GM23338 (cell line): ENCODE measurements at regions not wholly inside any gene's neighbourhood (a gene's known extent, or its start where the extent isn't known, plus 50 kb on each side); places are given as distances from the start of the nearest gene placed in this dataset.

Experiments
- ATAC-seq: fragments of 200-7000 bp; cut with Tn5 transposase; 3 replicates; pipeline ENCODE4 v1.9.1; 2020
- DNase-seq: peaks from one replicate; pipeline ENCODE4 v3.0.0-alpha.2; 2015; ENCODE audit warnings: low spot score
- H2AFZ ChIP-seq: fragments of 200-600 bp; sonication (generic); 2 replicates; pipeline ENCODE4 v1.8.0; 2016; ENCODE audit warnings: antibody characterized with exemption, mild to moderate bottlenecking, moderate library complexity
- H3F3A ChIP-seq: fragments of 200-600 bp; sonication (generic); replicated peaks from 2 replicates; pipeline ENCODE4 v1.8.0; 2017; ENCODE audit warnings: antibody characterized with exemption, mixed run types, low read depth
- H3K27ac ChIP-seq: fragments of 200-600 bp; sonication (generic); 2 replicates; pipeline ENCODE4 v1.6.1; 2016; ENCODE audit warnings: low read depth
- H3K27me3 ChIP-seq: fragments of 200-600 bp; sonication (generic); 2 replicates; pipeline ENCODE4 v1.8.0; 2016; ENCODE audit warnings: mild to moderate bottlenecking, mixed run types, moderate library complexity; ENCODE audit not compliant: insufficient read depth
- H3K36me3 ChIP-seq: fragments of 200-600 bp; sonication (generic); 2 replicates; pipeline ENCODE4 v1.8.0; 2016; ENCODE audit warnings: mild to moderate bottlenecking; ENCODE audit not compliant: insufficient read depth
- H3K4me1 ChIP-seq: fragments of 200-600 bp; sonication (generic); 2 replicates; pipeline ENCODE4 v1.8.0; 2016; ENCODE audit warnings: mild to moderate bottlenecking, moderate library complexity; ENCODE audit not compliant: insufficient read depth
- H3K4me2 ChIP-seq: fragments of 200-600 bp; sonication (generic); 2 replicates; pipeline ENCODE4 v1.7.1; 2017; ENCODE audit warnings: mixed run types
- H3K4me3 ChIP-seq: fragments of 200-600 bp; sonication (generic); 2 replicates; pipeline ENCODE4 v1.6.1; 2016; ENCODE audit warnings: mixed run types
- H3K79me2 ChIP-seq: fragments of 200-600 bp; sonication (generic); replicated peaks from 2 replicates; pipeline ENCODE4 v1.8.0; 2017; ENCODE audit warnings: mild to moderate bottlenecking; ENCODE audit not compliant: insufficient read depth
- H3K9me2 ChIP-seq: fragments of 200-600 bp; sonication (generic); 2 replicates; pipeline ENCODE4 v1.8.0; 2017; ENCODE audit not compliant: insufficient read depth
- H4K20me1 ChIP-seq: fragments of 200-600 bp; sonication (generic); replicated peaks from 2 replicates; pipeline ENCODE4 v1.8.0; 2017; ENCODE audit warnings: mild to moderate bottlenecking; ENCODE audit not compliant: insufficient read depth
- H3K27ac Mint-ChIP-seq: 2 replicates; pipeline ENCODE4 v1.8.0; 2020; ENCODE audit warnings: inconsistent platforms, mild to moderate bottlenecking, moderate library complexity, mixed read lengths
- H3K27me3 Mint-ChIP-seq: 3 replicates; pipeline ENCODE4 v1.8.0; 2022; ENCODE audit warnings: low read depth, mild to moderate bottlenecking, moderate library complexity, mixed read lengths, inconsistent platforms; ENCODE audit not compliant: insufficient read depth, poor library complexity
- H3K36me3 Mint-ChIP-seq: 3 replicates; pipeline ENCODE4 v1.8.0; 2021; ENCODE audit warnings: low read depth, mild to moderate bottlenecking, inconsistent platforms, moderate library complexity, mixed read lengths
- H3K4me1 Mint-ChIP-seq: 3 replicates; pipeline ENCODE4 v1.8.0; 2020; ENCODE audit warnings: mild to moderate bottlenecking, inconsistent platforms, mixed read lengths
- H3K4me3 Mint-ChIP-seq: 3 replicates; pipeline ENCODE4 v1.8.0; 2021; ENCODE audit warnings: moderate library complexity, mild to moderate bottlenecking, inconsistent platforms, mixed read lengths
- H3K9me3 Mint-ChIP-seq: 3 replicates; pipeline ENCODE4 v1.8.0; 2020; ENCODE audit warnings: moderate library complexity, mild to moderate bottlenecking, inconsistent platforms, mixed read lengths
- CREB1 ChIP-seq: fragments of 250-450 bp; sonication (Bioruptor Pico); IDR thresholded peaks from 2 replicates; pipeline ENCODE4 v1.5.0; 2020; ENCODE audit warnings: low read depth, mild to moderate bottlenecking, moderate library complexity
- EZH2 ChIP-seq: fragments of 200-600 bp; sonication (generic); IDR thresholded peaks from one replicate; pipeline ENCODE4 v1.8.0; 2017; ENCODE audit warnings: antibody characterized with exemption, mild to moderate bottlenecking, low read depth; ENCODE audit not compliant: unreplicated experiment
- EZH2phosphoT487 ChIP-seq: fragments of 200-600 bp; sonication (generic); IDR thresholded peaks from one replicate; pipeline ENCODE4 v1.8.1; 2018; ENCODE audit warnings: antibody characterized with exemption; ENCODE audit not compliant: unreplicated experiment
- JUNB ChIP-seq: IDR thresholded peaks from one replicate; pipeline ENCODE4 v1.6.1; 2016; ENCODE audit warnings: antibody characterized with exemption; ENCODE audit not compliant: unreplicated experiment
- NANOG ChIP-seq: IDR thresholded peaks from 2 replicates; pipeline ENCODE4 v1.6.1; 2016; ENCODE audit warnings: antibody characterized with exemption, borderline replicate concordance
- POLR2AphosphoS5 ChIP-seq: IDR thresholded peaks from 2 replicates; pipeline ENCODE4 v1.6.1; 2016; ENCODE audit warnings: antibody characterized with exemption, low read depth
- STAT1 ChIP-seq: IDR thresholded peaks from one replicate; pipeline ENCODE4 v1.6.1; 2016; ENCODE audit warnings: antibody characterized with exemption; ENCODE audit not compliant: unreplicated experiment
- ZNF114 ChIP-seq: fragments of 250-450 bp; sonication (Bioruptor Pico); IDR thresholded peaks from 2 replicates; pipeline ENCODE4 v1.5.0; 2020; ENCODE audit warnings: mild to moderate bottlenecking, moderate library complexity
- ZNF331 ChIP-seq: fragments of 250-450 bp; sonication (Bioruptor Pico); IDR thresholded peaks from 2 replicates; pipeline ENCODE4 v1.5.0; 2020; ENCODE audit warnings: low read depth, mild to moderate bottlenecking, moderate library complexity
- TF ChIP-seq, protein P1 (sequence below): fragments of 250-450 bp; sonication (Bioruptor Pico); IDR thresholded peaks from 2 replicates; pipeline ENCODE4 v1.5.0; 2020; ENCODE audit warnings: mild to moderate bottlenecking, moderate library complexity
- TF ChIP-seq, protein P2 (sequence below): IDR thresholded peaks from 2 replicates; pipeline ENCODE4 v1.6.1; 2016; ENCODE audit warnings: antibody characterized with exemption
- TF ChIP-seq, protein P3 (sequence below): IDR thresholded peaks from one replicate; pipeline ENCODE4 v1.6.1; 2018; ENCODE audit warnings: antibody characterized with exemption; ENCODE audit not compliant: unreplicated experiment
- TF ChIP-seq, protein P4 (sequence below), 2 experiments: fragments of 200-600 bp in 1 of 2; sonication (generic) in 1 of 2; conservative IDR thresholded peaks; 2 replicates each; pipeline versions ENCODE4 v1.5.1 to v1.6.1; 2016 to 2017; ENCODE audit warnings: antibody characterized with exemption in 2 of 2, low read depth in 2 of 2, mild to moderate bottlenecking in 2 of 2, moderate library complexity in 1 of 2

DNA sequence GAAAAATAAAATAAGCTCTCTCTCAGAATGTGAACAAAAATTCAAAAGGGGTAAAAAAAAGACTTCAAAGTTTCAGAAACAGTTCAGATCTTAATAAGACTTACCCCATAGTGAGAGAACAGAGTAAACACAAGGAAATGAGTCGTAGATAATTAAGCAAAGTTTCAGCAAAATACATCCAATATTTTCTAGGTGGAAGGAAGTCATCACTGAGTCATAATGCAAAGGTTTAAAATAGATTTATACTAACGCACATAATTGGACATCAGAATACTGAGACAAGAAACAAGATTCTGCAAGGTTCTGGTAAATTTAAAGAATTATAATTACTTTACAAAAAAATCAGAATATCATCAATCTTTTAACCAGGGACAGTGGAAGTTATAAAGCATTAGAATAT, 1370.7 kb upstream of the ATXN8OS start:
- ATAC-seq (no peak), DNase-seq (no peak)
- no peaks in the 10 kb centered on the region for H3F3A ChIP-seq
- no peaks in the 10 kb centered on the region for H4K20me1 ChIP-seq
- H3K4me3 ChIP-seq = no peak overlapping the region
- no peak overlapping the region for H3K4me2 ChIP-seq
- no peaks in the 10 kb centered on the region for H3K9me3 Mint-ChIP-seq
- no peaks in the 10 kb centered on the region for H3K27me3 ChIP-seq
- H3K36me3 Mint-ChIP-seq = no peaks in the 10 kb centered on the region
- H3K9me2 ChIP-seq = no peaks in the 10 kb centered on the region
- no peaks in the 10 kb centered on the region for H3K79me2 ChIP-seq
- H3K4me3 Mint-ChIP-seq = no peak overlapping the region
- no peak overlapping the region for H2AFZ ChIP-seq
- no peaks in the 10 kb centered on the region for H3K27me3 Mint-ChIP-seq
- no peaks in the 10 kb centered on the region for H3K36me3 ChIP-seq
- H3K27ac ChIP-seq = no peak overlapping the region
- H3K4me1 Mint-ChIP-seq = peaks cover 22% of the 10 kb centered on the region; the same call in 2 of the 3 replicates
- TF ChIP-seq STAT1 (no peak), CREB1 (CRISPR knock-in tag) (no peak), EZH2 (no peak), JUNB (no peak), NANOG (no peak), POLR2AphosphoS5 (no peak), ZNF331 (CRISPR knock-in tag) (no peak), EZH2phosphoT487 (no peak), ZNF114 (no peak)
- TF ChIP-seq, protein P1, sequence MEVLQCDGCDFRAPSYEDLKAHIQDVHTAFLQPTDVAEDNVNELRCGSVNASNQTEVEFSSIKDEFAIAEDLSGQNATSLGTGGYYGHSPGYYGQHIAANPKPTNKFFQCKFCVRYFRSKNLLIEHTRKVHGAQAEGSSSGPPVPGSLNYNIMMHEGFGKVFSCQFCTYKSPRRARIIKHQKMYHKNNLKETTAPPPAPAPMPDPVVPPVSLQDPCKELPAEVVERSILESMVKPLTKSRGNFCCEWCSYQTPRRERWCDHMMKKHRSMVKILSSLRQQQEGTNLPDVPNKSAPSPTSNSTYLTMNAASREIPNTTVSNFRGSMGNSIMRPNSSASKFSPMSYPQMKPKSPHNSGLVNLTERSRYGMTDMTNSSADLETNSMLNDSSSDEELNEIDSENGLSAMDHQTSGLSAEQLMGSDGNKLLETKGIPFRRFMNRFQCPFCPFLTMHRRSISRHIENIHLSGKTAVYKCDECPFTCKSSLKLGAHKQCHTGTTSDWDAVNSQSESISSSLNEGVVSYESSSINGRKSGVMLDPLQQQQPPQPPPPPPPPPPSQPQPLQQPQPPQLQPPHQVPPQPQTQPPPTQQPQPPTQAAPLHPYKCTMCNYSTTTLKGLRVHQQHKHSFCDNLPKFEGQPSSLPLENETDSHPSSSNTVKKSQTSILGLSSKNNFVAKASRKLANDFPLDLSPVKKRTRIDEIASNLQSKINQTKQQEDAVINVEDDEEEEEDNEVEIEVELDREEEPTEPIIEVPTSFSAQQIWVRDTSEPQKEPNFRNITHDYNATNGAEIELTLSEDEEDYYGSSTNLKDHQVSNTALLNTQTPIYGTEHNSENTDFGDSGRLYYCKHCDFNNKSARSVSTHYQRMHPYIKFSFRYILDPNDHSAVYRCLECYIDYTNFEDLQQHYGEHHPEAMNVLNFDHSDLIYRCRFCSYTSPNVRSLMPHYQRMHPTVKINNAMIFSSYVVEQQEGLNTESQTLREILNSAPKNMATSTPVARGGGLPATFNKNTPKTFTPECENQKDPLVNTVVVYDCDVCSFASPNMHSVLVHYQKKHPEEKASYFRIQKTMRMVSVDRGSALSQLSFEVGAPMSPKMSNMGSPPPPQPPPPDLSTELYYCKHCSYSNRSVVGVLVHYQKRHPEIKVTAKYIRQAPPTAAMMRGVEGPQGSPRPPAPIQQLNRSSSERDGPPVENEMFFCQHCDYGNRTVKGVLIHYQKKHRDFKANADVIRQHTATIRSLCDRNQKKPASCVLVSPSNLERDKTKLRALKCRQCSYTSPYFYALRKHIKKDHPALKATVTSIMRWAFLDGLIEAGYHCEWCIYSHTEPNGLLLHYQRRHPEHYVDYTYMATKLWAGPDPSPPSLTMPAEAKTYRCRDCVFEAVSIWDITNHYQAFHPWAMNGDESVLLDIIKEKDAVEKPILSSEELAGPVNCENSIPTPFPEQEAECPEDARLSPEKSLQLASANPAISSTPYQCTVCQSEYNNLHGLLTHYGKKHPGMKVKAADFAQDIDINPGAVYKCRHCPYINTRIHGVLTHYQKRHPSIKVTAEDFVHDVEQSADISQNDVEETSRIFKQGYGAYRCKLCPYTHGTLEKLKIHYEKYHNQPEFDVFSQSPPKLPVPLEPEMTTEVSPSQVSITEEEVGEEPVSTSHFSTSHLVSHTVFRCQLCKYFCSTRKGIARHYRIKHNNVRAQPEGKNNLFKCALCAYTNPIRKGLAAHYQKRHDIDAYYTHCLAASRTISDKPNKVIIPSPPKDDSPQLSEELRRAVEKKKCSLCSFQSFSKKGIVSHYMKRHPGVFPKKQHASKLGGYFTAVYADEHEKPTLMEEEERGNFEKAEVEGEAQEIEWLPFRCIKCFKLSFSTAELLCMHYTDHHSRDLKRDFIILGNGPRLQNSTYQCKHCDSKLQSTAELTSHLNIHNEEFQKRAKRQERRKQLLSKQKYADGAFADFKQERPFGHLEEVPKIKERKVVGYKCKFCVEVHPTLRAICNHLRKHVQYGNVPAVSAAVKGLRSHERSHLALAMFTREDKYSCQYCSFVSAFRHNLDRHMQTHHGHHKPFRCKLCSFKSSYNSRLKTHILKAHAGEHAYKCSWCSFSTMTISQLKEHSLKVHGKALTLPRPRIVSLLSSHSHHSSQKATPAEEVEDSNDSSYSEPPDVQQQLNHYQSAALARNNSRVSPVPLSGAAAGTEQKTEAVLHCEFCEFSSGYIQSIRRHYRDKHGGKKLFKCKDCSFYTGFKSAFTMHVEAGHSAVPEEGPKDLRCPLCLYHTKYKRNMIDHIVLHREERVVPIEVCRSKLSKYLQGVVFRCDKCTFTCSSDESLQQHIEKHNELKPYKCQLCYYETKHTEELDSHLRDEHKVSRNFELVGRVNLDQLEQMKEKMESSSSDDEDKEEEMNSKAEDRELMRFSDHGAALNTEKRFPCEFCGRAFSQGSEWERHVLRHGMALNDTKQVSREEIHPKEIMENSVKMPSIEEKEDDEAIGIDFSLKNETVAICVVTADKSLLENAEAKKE (CRISPR knock-in tag) = no peak
- TF ChIP-seq, protein P2, sequence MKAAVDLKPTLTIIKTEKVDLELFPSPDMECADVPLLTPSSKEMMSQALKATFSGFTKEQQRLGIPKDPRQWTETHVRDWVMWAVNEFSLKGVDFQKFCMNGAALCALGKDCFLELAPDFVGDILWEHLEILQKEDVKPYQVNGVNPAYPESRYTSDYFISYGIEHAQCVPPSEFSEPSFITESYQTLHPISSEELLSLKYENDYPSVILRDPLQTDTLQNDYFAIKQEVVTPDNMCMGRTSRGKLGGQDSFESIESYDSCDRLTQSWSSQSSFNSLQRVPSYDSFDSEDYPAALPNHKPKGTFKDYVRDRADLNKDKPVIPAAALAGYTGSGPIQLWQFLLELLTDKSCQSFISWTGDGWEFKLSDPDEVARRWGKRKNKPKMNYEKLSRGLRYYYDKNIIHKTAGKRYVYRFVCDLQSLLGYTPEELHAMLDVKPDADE = no peak
- TF ChIP-seq, protein P3, sequence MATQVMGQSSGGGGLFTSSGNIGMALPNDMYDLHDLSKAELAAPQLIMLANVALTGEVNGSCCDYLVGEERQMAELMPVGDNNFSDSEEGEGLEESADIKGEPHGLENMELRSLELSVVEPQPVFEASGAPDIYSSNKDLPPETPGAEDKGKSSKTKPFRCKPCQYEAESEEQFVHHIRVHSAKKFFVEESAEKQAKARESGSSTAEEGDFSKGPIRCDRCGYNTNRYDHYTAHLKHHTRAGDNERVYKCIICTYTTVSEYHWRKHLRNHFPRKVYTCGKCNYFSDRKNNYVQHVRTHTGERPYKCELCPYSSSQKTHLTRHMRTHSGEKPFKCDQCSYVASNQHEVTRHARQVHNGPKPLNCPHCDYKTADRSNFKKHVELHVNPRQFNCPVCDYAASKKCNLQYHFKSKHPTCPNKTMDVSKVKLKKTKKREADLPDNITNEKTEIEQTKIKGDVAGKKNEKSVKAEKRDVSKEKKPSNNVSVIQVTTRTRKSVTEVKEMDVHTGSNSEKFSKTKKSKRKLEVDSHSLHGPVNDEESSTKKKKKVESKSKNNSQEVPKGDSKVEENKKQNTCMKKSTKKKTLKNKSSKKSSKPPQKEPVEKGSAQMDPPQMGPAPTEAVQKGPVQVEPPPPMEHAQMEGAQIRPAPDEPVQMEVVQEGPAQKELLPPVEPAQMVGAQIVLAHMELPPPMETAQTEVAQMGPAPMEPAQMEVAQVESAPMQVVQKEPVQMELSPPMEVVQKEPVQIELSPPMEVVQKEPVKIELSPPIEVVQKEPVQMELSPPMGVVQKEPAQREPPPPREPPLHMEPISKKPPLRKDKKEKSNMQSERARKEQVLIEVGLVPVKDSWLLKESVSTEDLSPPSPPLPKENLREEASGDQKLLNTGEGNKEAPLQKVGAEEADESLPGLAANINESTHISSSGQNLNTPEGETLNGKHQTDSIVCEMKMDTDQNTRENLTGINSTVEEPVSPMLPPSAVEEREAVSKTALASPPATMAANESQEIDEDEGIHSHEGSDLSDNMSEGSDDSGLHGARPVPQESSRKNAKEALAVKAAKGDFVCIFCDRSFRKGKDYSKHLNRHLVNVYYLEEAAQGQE = no peak
- TF ChIP-seq, protein P4, sequence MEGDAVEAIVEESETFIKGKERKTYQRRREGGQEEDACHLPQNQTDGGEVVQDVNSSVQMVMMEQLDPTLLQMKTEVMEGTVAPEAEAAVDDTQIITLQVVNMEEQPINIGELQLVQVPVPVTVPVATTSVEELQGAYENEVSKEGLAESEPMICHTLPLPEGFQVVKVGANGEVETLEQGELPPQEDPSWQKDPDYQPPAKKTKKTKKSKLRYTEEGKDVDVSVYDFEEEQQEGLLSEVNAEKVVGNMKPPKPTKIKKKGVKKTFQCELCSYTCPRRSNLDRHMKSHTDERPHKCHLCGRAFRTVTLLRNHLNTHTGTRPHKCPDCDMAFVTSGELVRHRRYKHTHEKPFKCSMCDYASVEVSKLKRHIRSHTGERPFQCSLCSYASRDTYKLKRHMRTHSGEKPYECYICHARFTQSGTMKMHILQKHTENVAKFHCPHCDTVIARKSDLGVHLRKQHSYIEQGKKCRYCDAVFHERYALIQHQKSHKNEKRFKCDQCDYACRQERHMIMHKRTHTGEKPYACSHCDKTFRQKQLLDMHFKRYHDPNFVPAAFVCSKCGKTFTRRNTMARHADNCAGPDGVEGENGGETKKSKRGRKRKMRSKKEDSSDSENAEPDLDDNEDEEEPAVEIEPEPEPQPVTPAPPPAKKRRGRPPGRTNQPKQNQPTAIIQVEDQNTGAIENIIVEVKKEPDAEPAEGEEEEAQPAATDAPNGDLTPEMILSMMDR (conservative IDR thresholded peaks at IDR 0.05; ENCODE audit: low read depth in 2 of 2) = no peak
- H3K4me1 ChIP-seq = peaks cover 4% of the 10 kb centered on the region
- H3K27ac Mint-ChIP-seq = peak overlapping the region; percentile 20; the same call in 1 of the 2 replicates
